H9 (cell line): ENCODE measurements at regions not wholly inside any gene's neighbourhood (a gene's known extent, or its start where the extent isn't known, plus 50 kb on each side); places are given as distances from the start of the nearest gene placed in this dataset.

Experiments
- DNase-seq: peaks from one replicate; pipeline ENCODE4 v3.0.0-alpha.2; 2017
- H2AFZ ChIP-seq: one replicate; pipeline ENCODE4 v1.6.1; 2013; ENCODE audit warnings: mild to moderate bottlenecking, low read length, control low read depth, moderate library complexity
- H2AK5ac ChIP-seq: 2 replicates; pipeline ENCODE4 v1.6.1; 2013; ENCODE audit warnings: low read length, control low read depth, mixed read lengths; ENCODE audit not compliant: insufficient read length
- H2BK120ac ChIP-seq: one replicate; pipeline ENCODE4 v1.6.1; 2013; ENCODE audit warnings: low read depth, mild to moderate bottlenecking, low read length, control low read depth, inconsistent platforms; ENCODE audit not compliant: poor library complexity, severe bottlenecking
- H2BK12ac ChIP-seq: 2 replicates; pipeline ENCODE4 v1.6.1; 2013; ENCODE audit warnings: low read length, control low read depth, mixed read lengths, low read depth; ENCODE audit not compliant: insufficient read length
- H2BK15ac ChIP-seq: 2 replicates; pipeline ENCODE4 v1.6.1; 2013; ENCODE audit warnings: low read depth, low read length, control low read depth
- H2BK20ac ChIP-seq: one replicate; pipeline ENCODE4 v1.6.1; 2013; ENCODE audit warnings: low read depth, mild to moderate bottlenecking, low read length, control low read depth, inconsistent platforms; ENCODE audit not compliant: poor library complexity, severe bottlenecking
- H2BK5ac ChIP-seq: 2 replicates; pipeline ENCODE4 v1.6.1; 2013; ENCODE audit warnings: low read length, control low read depth, mixed read lengths; ENCODE audit not compliant: insufficient read length
- H3K14ac ChIP-seq: 2 replicates; pipeline ENCODE4 v1.6.1; 2013; ENCODE audit warnings: low read length, control low read depth; ENCODE audit not compliant: insufficient read depth
- H3K18ac ChIP-seq: 2 replicates; pipeline ENCODE4 v1.6.1; 2013; ENCODE audit warnings: low read depth, mild to moderate bottlenecking, mixed read lengths, low read length, control low read depth; ENCODE audit not compliant: insufficient read length
- H3K23ac ChIP-seq: 2 replicates; pipeline ENCODE4 v1.6.1; 2013; ENCODE audit warnings: low read length, control low read depth, mixed read lengths, low read depth; ENCODE audit not compliant: insufficient read length
- H3K23me2 ChIP-seq: 2 replicates; pipeline ENCODE4 v1.6.1; 2013; ENCODE audit warnings: low read depth, mild to moderate bottlenecking, mixed read lengths, low read length, control low read depth; ENCODE audit not compliant: insufficient read length, poor library complexity, severe bottlenecking
- H3K27ac ChIP-seq: 2 replicates; pipeline ENCODE4 v1.5.1; 2013; ENCODE audit warnings: low read length, control low read depth, mixed read lengths, low read depth; ENCODE audit not compliant: insufficient read length
- H3K27me3 ChIP-seq: 2 replicates; pipeline ENCODE4 v1.6.1; 2013; ENCODE audit warnings: low read length, control low read depth, inconsistent platforms; ENCODE audit not compliant: insufficient read depth
- H3K4ac ChIP-seq: 2 replicates; pipeline ENCODE4 v1.6.1; 2013; ENCODE audit warnings: low read depth, mild to moderate bottlenecking, control low read depth, inconsistent platforms, low read length, moderate library complexity
- H3K4me1 ChIP-seq: 2 replicates; pipeline ENCODE4 v1.6.1; 2013; ENCODE audit warnings: low read length, control low read depth, inconsistent platforms; ENCODE audit not compliant: insufficient read depth
- H3K4me2 ChIP-seq: 2 replicates; pipeline ENCODE4 v1.6.1; 2013; ENCODE audit warnings: low read length, control low read depth, mixed read lengths; ENCODE audit not compliant: insufficient read length, insufficient read depth
- H3K56ac ChIP-seq: 2 replicates; pipeline ENCODE4 v1.6.1; 2013; ENCODE audit warnings: low read depth, mild to moderate bottlenecking, mixed read lengths, low read length, control low read depth; ENCODE audit not compliant: insufficient read length
- H3K79me1 ChIP-seq: 2 replicates; pipeline ENCODE4 v1.6.1; 2013; ENCODE audit warnings: low read depth, mild to moderate bottlenecking, moderate library complexity, low read length, control low read depth, inconsistent platforms; ENCODE audit not compliant: insufficient read depth, poor library complexity, severe bottlenecking
- H3K79me2 ChIP-seq: 2 replicates; pipeline ENCODE4 v1.6.1; 2013; ENCODE audit warnings: low read length, control low read depth, inconsistent platforms; ENCODE audit not compliant: insufficient read depth
- H3K9ac ChIP-seq: 2 replicates; pipeline ENCODE4 v1.6.1; 2013; ENCODE audit warnings: low read length, control low read depth, mixed read lengths; ENCODE audit not compliant: insufficient read length; ENCODE audit errors: extremely low read depth
- H3K9me3 ChIP-seq: one replicate; pipeline ENCODE4 v1.6.1; 2013; ENCODE audit warnings: low read depth, low read length, inconsistent platforms; ENCODE audit not compliant: control insufficient read depth
- H3T11ph ChIP-seq: one replicate; pipeline ENCODE4 v1.6.1; 2013; ENCODE audit warnings: mild to moderate bottlenecking, low read length, control low read depth, inconsistent platforms
- H4K20me1 ChIP-seq: one replicate; pipeline ENCODE4 v1.6.1; 2013; ENCODE audit not compliant: control insufficient read depth, insufficient read length, insufficient read depth
- H4K5ac ChIP-seq: 2 replicates; pipeline ENCODE4 v1.6.1; 2013; ENCODE audit warnings: low read depth, mild to moderate bottlenecking, mixed read lengths, low read length, control low read depth; ENCODE audit not compliant: insufficient read length
- H4K8ac ChIP-seq: replicated peaks from 2 replicates; pipeline ENCODE4 v1.6.1; 2013; ENCODE audit warnings: low read length, control low read depth, mixed read lengths, low read depth; ENCODE audit not compliant: insufficient read length
- H4K91ac ChIP-seq: 2 replicates; pipeline ENCODE4 v1.6.1; 2013; ENCODE audit warnings: low read depth, mild to moderate bottlenecking, moderate library complexity, mixed read lengths, low read length, control low read depth; ENCODE audit not compliant: insufficient read length
- H3K27ac Mint-ChIP-seq, 3 experiments: 2 replicates in 2 of 3; 3 replicates in 1 of 3; pipeline ENCODE4 v1.8.0; 2020 to 2021; ENCODE audit warnings: mixed read lengths in 3 of 3, mild to moderate bottlenecking in 1 of 3, moderate library complexity in 1 of 3
- H3K27me3 Mint-ChIP-seq: 2 replicates; pipeline ENCODE4 v1.8.0; 2021; ENCODE audit warnings: low read depth, mild to moderate bottlenecking, moderate library complexity, mixed read lengths
- H3K36me3 Mint-ChIP-seq, 3 experiments: 2 replicates in 2 of 3; 3 replicates in 1 of 3; pipeline ENCODE4 v1.8.0; 2020 to 2021; ENCODE audit warnings: low read depth in 3 of 3, mixed read lengths in 3 of 3; ENCODE audit not compliant: insufficient read depth in 1 of 3
- H3K4me1 Mint-ChIP-seq, 2 experiments: 2 replicates each; pipeline ENCODE4 v1.8.0; 2020; ENCODE audit warnings: mixed read lengths in 2 of 2
- H3K4me3 Mint-ChIP-seq, 2 experiments: 2 replicates in 1 of 2; 3 replicates in 1 of 2; pipeline ENCODE4 v1.8.0; 2020 to 2021; ENCODE audit warnings: mild to moderate bottlenecking in 2 of 2, mixed read lengths in 2 of 2, moderate library complexity in 1 of 2
- H3K9me3 Mint-ChIP-seq, 2 experiments: 2 replicates in 1 of 2; 3 replicates in 1 of 2; pipeline ENCODE4 v1.8.0; 2020; ENCODE audit warnings: mild to moderate bottlenecking in 2 of 2, mixed read lengths in 2 of 2, moderate library complexity in 1 of 2
- WGBS: extraction: QIAGEN DNeasy Blood & Tissue Kit; methylation state at CpG from one replicate; pipeline ENCODE4 v1.1.7; 2013; ENCODE audit warnings: missing lambda C conversion rate, low lambda C conversion rate, mixed read lengths; ENCODE audit not compliant: insufficient read length; ENCODE audit errors: extremely low coverage; 5-methylcytosine and 5-hydroxymethylcytosine counted together
- TF ChIP-seq, protein P1 (sequence below): fragments of 200-600 bp; sonication (generic); conservative IDR thresholded peaks from 3 replicates; pipeline ENCODE4 v1.8.0; 2021; ENCODE audit warnings: antibody characterized with exemption, mild to moderate bottlenecking

DNA sequence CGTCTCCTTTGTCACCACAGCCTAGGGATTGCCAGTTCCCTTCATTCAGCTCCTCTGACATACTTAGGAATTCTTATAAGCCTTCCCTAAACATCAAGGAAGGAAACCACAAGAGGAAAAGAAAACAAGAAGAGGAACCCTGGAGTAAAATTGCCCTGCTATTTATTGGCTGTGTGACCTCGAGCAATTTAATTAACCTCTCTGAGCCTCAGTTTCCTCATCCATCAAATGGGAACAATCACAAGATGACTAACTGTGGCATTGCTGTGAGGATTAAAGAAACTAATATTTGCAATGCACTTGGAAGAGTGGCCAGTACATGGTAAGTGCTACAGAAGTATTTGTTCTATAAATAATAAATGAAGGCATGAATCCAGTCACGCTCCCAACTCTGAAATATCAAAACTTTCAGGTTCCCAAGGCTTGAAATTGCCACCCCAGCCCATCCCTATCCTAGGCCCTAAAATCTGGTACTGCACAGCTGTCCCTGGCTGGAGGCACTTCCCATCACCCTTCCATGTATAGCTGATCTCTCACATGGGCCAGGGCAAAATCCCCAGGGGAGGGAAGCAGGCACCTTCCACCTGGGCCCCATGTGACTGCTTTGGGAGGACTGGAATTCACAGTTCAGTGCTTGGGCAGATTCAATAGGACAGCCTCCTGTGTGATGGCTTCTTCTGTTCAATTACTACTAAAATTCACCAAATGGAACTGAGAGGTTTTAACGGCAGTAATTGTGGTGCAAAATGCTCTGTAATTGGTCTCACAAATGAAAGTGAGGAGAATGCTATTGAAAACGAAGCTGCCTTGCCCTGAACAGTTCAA, 78.0 kb upstream of the MAFB start:
- H3K9me3 ChIP-seq, result no peaks in the 10 kb centered on the region
- no peaks in the 10 kb centered on the region for H3K79me2 ChIP-seq
- H3K14ac ChIP-seq, result no peak overlapping the region
- no peak overlapping the region for H2AFZ ChIP-seq
- H3K36me3 Mint-ChIP-seq, result no peaks in the 10 kb centered on the region
- H3K18ac ChIP-seq, result no peak overlapping the region
- no peak overlapping the region for H2BK20ac ChIP-seq
- no CpG with 5 or more reads among the region's 5 CpGs for WGBS
- no peaks in the 10 kb centered on the region for H3K9me3 Mint-ChIP-seq
- no peak overlapping the region for H3K27ac ChIP-seq
- H3K27me3 ChIP-seq, result no peaks in the 10 kb centered on the region; the same call in 1 of the 2 replicates
- peaks cover 2% of the 10 kb centered on the region for H3K27me3 Mint-ChIP-seq
- no peak overlapping the region for H4K91ac ChIP-seq
- H3K23ac ChIP-seq, result no peak overlapping the region
- H3K4ac ChIP-seq, result no peak overlapping the region
- no peaks in the 10 kb centered on the region for H3K23me2 ChIP-seq
- H2AK5ac ChIP-seq, result no peak overlapping the region
- no peak overlapping the region for H2BK5ac ChIP-seq
- H4K5ac ChIP-seq, result no peak overlapping the region
- peaks cover 6% of the 10 kb centered on the region; the same call in 1 of the 2 replicates for H3K4me1 ChIP-seq
- no peak for DNase-seq
- no peak overlapping the region for H3K4me2 ChIP-seq
- no peak overlapping the region for H3T11ph ChIP-seq
- H2BK12ac ChIP-seq, result no peak overlapping the region
- H3K9ac ChIP-seq, result no peak overlapping the region
- H3K4me3 Mint-ChIP-seq, result no peak overlapping the region
- H2BK120ac ChIP-seq, result no peak overlapping the region
- H4K20me1 ChIP-seq, result no peaks in the 10 kb centered on the region
- H3K56ac ChIP-seq, result no peak overlapping the region
- TF ChIP-seq, protein P1, sequence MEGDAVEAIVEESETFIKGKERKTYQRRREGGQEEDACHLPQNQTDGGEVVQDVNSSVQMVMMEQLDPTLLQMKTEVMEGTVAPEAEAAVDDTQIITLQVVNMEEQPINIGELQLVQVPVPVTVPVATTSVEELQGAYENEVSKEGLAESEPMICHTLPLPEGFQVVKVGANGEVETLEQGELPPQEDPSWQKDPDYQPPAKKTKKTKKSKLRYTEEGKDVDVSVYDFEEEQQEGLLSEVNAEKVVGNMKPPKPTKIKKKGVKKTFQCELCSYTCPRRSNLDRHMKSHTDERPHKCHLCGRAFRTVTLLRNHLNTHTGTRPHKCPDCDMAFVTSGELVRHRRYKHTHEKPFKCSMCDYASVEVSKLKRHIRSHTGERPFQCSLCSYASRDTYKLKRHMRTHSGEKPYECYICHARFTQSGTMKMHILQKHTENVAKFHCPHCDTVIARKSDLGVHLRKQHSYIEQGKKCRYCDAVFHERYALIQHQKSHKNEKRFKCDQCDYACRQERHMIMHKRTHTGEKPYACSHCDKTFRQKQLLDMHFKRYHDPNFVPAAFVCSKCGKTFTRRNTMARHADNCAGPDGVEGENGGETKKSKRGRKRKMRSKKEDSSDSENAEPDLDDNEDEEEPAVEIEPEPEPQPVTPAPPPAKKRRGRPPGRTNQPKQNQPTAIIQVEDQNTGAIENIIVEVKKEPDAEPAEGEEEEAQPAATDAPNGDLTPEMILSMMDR, result no peak
- no peak overlapping the region for H4K8ac ChIP-seq
- no peaks in the 10 kb centered on the region for H3K79me1 ChIP-seq
- peaks cover 27 to 30% of the 10 kb centered on the region in 2 experiments for H3K4me1 Mint-ChIP-seq
- H2BK15ac ChIP-seq, result no peak overlapping the region
- H3K27ac Mint-ChIP-seq, result no peak overlapping the region; a peak in 1 of 7 replicates
